Thymus (tissue), 11 donors: ENCODE measurements at regions not wholly inside any gene's neighbourhood (a gene's known extent, or its start where the extent isn't known, plus 50 kb on each side); places are given as distances from the start of the nearest gene placed in this dataset.

Source experiments
- DNase-seq, 9 donors: peaks; one replicate each; pipeline ENCODE4 v3.0.0-alpha.2; 2013; ENCODE audit warnings: low spot score in 9 of 9, low read depth in 6 of 9, missing footprints in 1 of 9
- H3K27ac ChIP-seq, 2 donors: one replicate each; pipeline ENCODE4 v1.5.1; 2013; ENCODE audit warnings: control low read depth in 1 of 2, low read depth in 1 of 2, low read length in 1 of 2, mild to moderate bottlenecking in 1 of 2, moderate library complexity in 1 of 2
- H3K27me3 ChIP-seq, 2 donors: one replicate each; pipeline ENCODE4 v1.5.1; 2013; ENCODE audit warnings: low read length in 1 of 2; ENCODE audit not compliant: control insufficient read depth in 2 of 2, insufficient read depth in 1 of 2
- H3K36me3 ChIP-seq, 2 donors: one replicate each; pipeline ENCODE4 v1.5.1; 2013; ENCODE audit warnings: low read length in 1 of 2, mild to moderate bottlenecking in 1 of 2, moderate library complexity in 1 of 2; ENCODE audit not compliant: control insufficient read depth in 2 of 2, insufficient read depth in 2 of 2
- H3K4me1 ChIP-seq, 2 donors: one replicate each; pipeline ENCODE4 v1.5.1; 2013; ENCODE audit warnings: low read length in 2 of 2; ENCODE audit not compliant: control insufficient read depth in 2 of 2, insufficient read depth in 2 of 2
- H3K4me3 ChIP-seq, 2 donors: one replicate each; pipeline ENCODE4 v1.5.1; 2013; ENCODE audit warnings: low read length in 2 of 2, control low read depth in 1 of 2, mild to moderate bottlenecking in 1 of 2
- H3K9me3 ChIP-seq, 2 donors: one replicate each; pipeline ENCODE4 v1.5.1; 2013; ENCODE audit warnings: low read length in 1 of 2, mild to moderate bottlenecking in 1 of 2; ENCODE audit not compliant: control insufficient read depth in 2 of 2, insufficient read depth in 1 of 2
- WGBS: extraction: QIAGEN DNeasy Blood & Tissue Kit; methylation state at CpG from one replicate; pipeline ENCODE4 v1.1.7; 2013; 5-methylcytosine and 5-hydroxymethylcytosine counted together
- donor health status: healthy.

- Histone ChIP-seq H3K36me3 (no peaks in the 10 kb centered on the region), H3K9me3 (peaks cover 0 to 5% of the 10 kb centered on the region in 2 donors), H3K27me3 (no peaks in the 10 kb centered on the region), H3K4me3 (no peak overlapping the region), H3K4me1 (no peaks in the 10 kb centered on the region), H3K27ac (no peak overlapping the region)
- WGBS, result 97% methylated on average over 12 of the region's 12 CpGs
- DNase-seq, result no peak
These were observed 511.2 kb downstream of the TCERG1L start for GRCh38 chr10:130800281-130800680.

GRCh38 chr10:130801276-130801675 lies 510.2 kb downstream of the TCERG1L start:
- H3K4me1 ChIP-seq, result no peaks in the 10 kb centered on the region
- H3K36me3 ChIP-seq, result no peaks in the 10 kb centered on the region
- no peak overlapping the region for H3K4me3 ChIP-seq
- peaks cover 0 to 5% of the 10 kb centered on the region in 2 donors for H3K9me3 ChIP-seq
- WGBS, result 88% methylated on average over 8 of the region's 8 CpGs
- H3K27ac ChIP-seq, result no peak overlapping the region
- DNase-seq, result no peak
- H3K27me3 ChIP-seq, result no peaks in the 10 kb centered on the region

- Histone ChIP-seq H3K4me3 (no peak overlapping the region), H3K4me1 (no peaks in the 10 kb centered on the region), H3K27ac (no peak overlapping the region), H3K9me3 (peaks cover 0 to 5% of the 10 kb centered on the region in 2 donors), H3K36me3 (no peaks in the 10 kb centered on the region), H3K27me3 (no peaks in the 10 kb centered on the region)
- WGBS, result 94% methylated on average over 19 of the region's 19 CpGs
- DNase-seq, result no peak
These were observed 509.7 kb downstream of the TCERG1L start for GRCh38 chr10:130801784-130802183.

- H3K4me3 ChIP-seq, result no peak overlapping the region
- no peaks in the 10 kb centered on the region for H3K36me3 ChIP-seq
- no peak overlapping the region for H3K27ac ChIP-seq
- H3K9me3 ChIP-seq, result peaks cover 0 to 5% of the 10 kb centered on the region in 2 donors
- no peak for DNase-seq
- 97% methylated on average over 11 of the region's 11 CpGs for WGBS
- no peaks in the 10 kb centered on the region for H3K4me1 ChIP-seq
- H3K27me3 ChIP-seq, result no peaks in the 10 kb centered on the region
These were observed 509.2 kb downstream of the TCERG1L start for GRCh38 chr10:130802301-130802700.

GRCh38 chr10:130804281-130804680 lies 507.2 kb downstream of the TCERG1L start:
- H3K4me3 ChIP-seq, result no peak overlapping the region
- peaks cover 0 to 5% of the 10 kb centered on the region in 2 donors for H3K9me3 ChIP-seq
- no peak overlapping the region for H3K27ac ChIP-seq
- H3K4me1 ChIP-seq, result no peaks in the 10 kb centered on the region
- 89% methylated on average over 8 of the region's 8 CpGs for WGBS
- no peak for DNase-seq
- no peaks in the 10 kb centered on the region for H3K36me3 ChIP-seq
- no peaks in the 10 kb centered on the region for H3K27me3 ChIP-seq

GRCh38 chr10:130804778-130805634 lies 506.5 kb downstream of the TCERG1L start:
- 89% methylated on average over 8 of the region's 8 CpGs for WGBS
- Histone ChIP-seq H3K27me3 (no peaks in the 10 kb centered on the region), H3K4me1 (no peaks in the 10 kb centered on the region), H3K4me3 (no peak overlapping the region), H3K36me3 (no peaks in the 10 kb centered on the region), H3K27ac (no peak overlapping the region), H3K9me3 (peaks cover 0 to 5% of the 10 kb centered on the region in 2 donors)
- DNase-seq, result no peak

- Histone ChIP-seq H3K4me3 (no peak overlapping the region), H3K27me3 (no peaks in the 10 kb centered on the region), H3K36me3 (no peaks in the 10 kb centered on the region), H3K27ac (no peak overlapping the region), H3K9me3 (peaks cover 0 to 5% of the 10 kb centered on the region in 2 donors), H3K4me1 (no peaks in the 10 kb centered on the region)
- 91% methylated on average over 8 of the region's 8 CpGs for WGBS
- no peak for DNase-seq
These were observed 505.9 kb downstream of the TCERG1L start for GRCh38 chr10:130805635-130806030.

- no peaks in the 10 kb centered on the region for H3K27me3 ChIP-seq
- no peaks in the 10 kb centered on the region for H3K4me1 ChIP-seq
- peaks cover 0 to 5% of the 10 kb centered on the region in 2 donors for H3K9me3 ChIP-seq
- no peaks in the 10 kb centered on the region for H3K36me3 ChIP-seq
- WGBS, result 94% methylated on average over 12 of the region's 12 CpGs
- H3K4me3 ChIP-seq, result no peak overlapping the region
- no peak for DNase-seq
- H3K27ac ChIP-seq, result no peak overlapping the region
These were observed 505.1 kb downstream of the TCERG1L start for GRCh38 chr10:130806426-130806825.

GRCh38 chr10:130807096-130807495 lies 504.4 kb downstream of the TCERG1L start:
- WGBS, result 84% methylated on average over 5 of the region's 5 CpGs
- no peak for DNase-seq
- no peaks in the 10 kb centered on the region for H3K36me3 ChIP-seq

More at GRCh38 chr10:130807096-130807495, 504.4 kb downstream of the TCERG1L start:
- H3K4me3 ChIP-seq, result no peak overlapping the region
- H3K27me3 ChIP-seq, result no peaks in the 10 kb centered on the region
- H3K27ac ChIP-seq, result no peak overlapping the region
- H3K9me3 ChIP-seq, result peaks cover 0 to 5% of the 10 kb centered on the region in 2 donors
- H3K4me1 ChIP-seq, result no peaks in the 10 kb centered on the region
